ENCODE measurements at regions not wholly inside any gene's neighbourhood (a gene's known extent, or its start where the extent isn't known, plus 50 kb on each side); places are given as distances from the start of the nearest gene placed in this dataset.

- TF ChIP-seq CTCF (IDR thresholded peaks at IDR 0.05; ENCODE audit: low read depth, low read length), result no peak
- TF ChIP-seq EZH2phosphoT487 (IDR thresholded peaks at IDR 0.05; ENCODE audit: low read depth), result no peak
Observed at GRCh38 chr6:65988006-65988405, 281.0 kb upstream of the EYS start.
